Stimulated activated CD4-positive, alpha-beta T cell treated with anti-CD3 and anti-CD28 coated beads, Interleukin-4, amount 100 ng/mL, for 24 hours (primary cell): ENCODE measurements at regions not wholly inside any gene's neighbourhood (a gene's known extent, or its start where the extent isn't known, plus 50 kb on each side); places are given as distances from the start of the nearest gene placed in this dataset.

ENCODE experiments used
- DNase-seq: peaks from one replicate; pipeline ENCODE4 v3.0.0-alpha.2; 2020

- no peak for DNase-seq
Measured at GRCh38 chr10:85152496-85152895, 824.1 kb downstream of the CCSER2 start.

- DNase-seq, result no peak
Measured at GRCh38 chr10:85152911-85153310, 824.5 kb downstream of the CCSER2 start.

GRCh38 chr10:85157206-85157605 is 828.8 kb downstream of the CCSER2 start:
- no peak for DNase-seq

- no peak for DNase-seq
Measured at GRCh38 chr10:85168243-85168642, 839.9 kb downstream of the CCSER2 start.

GRCh38 chr10:85170026-85170425 is 841.6 kb downstream of the CCSER2 start:
- no peak for DNase-seq

- no peak for DNase-seq
Measured at GRCh38 chr10:85175635-85176034, 847.2 kb downstream of the CCSER2 start.

GRCh38 chr10:85177767-85178166 is 849.4 kb downstream of the CCSER2 start:
- DNase-seq, result no peak

- DNase-seq, result no peak
Measured at GRCh38 chr10:85187047-85187446, 858.7 kb downstream of the CCSER2 start.

- DNase-seq, result no peak
Measured at GRCh38 chr10:85188770-85189484, 860.5 kb downstream of the CCSER2 start.

- no peak for DNase-seq
Measured at GRCh38 chr10:85193796-85194195, 865.4 kb downstream of the CCSER2 start.

GRCh38 chr10:85194706-85195105 is 866.3 kb downstream of the CCSER2 start:
- DNase-seq, result no peak

- DNase-seq, result no peak
Measured at GRCh38 chr10:85195596-85195995, 867.2 kb downstream of the CCSER2 start.

GRCh38 chr10:85204814-85205213 is 876.4 kb downstream of the CCSER2 start:
- DNase-seq, result no peak

- DNase-seq, result no peak
Measured at GRCh38 chr10:85212526-85212925, 884.1 kb downstream of the CCSER2 start.

- no peak for DNase-seq
Measured at GRCh38 chr10:85213493-85213892, 885.1 kb downstream of the CCSER2 start.

- DNase-seq, result no peak
Measured at GRCh38 chr10:85222300-85222699, 893.9 kb downstream of the CCSER2 start.

GRCh38 chr10:85224366-85224940 is 896.1 kb downstream of the CCSER2 start:
- DNase-seq, result no peak

- no peak for DNase-seq
Measured at GRCh38 chr10:85225311-85225710, 896.9 kb downstream of the CCSER2 start.

GRCh38 chr10:85226596-85226995 is 898.2 kb downstream of the CCSER2 start:
- DNase-seq, result no peak

GRCh38 chr10:85228726-85229125 is 900.3 kb downstream of the CCSER2 start:
- DNase-seq, result no peak

GRCh38 chr10:85231534-85232270 is 903.3 kb downstream of the CCSER2 start:
- no peak for DNase-seq

- no peak for DNase-seq
Measured at GRCh38 chr10:85235258-85235657, 906.9 kb downstream of the CCSER2 start.

GRCh38 chr10:85238676-85239075 is 910.3 kb downstream of the CCSER2 start:
- DNase-seq, result no peak

GRCh38 chr10:85250304-85250703 is 921.9 kb downstream of the CCSER2 start:
- no peak for DNase-seq
